Stomach (tissue), 4 donors: ENCODE measurements at regions not wholly inside any gene's neighbourhood (a gene's known extent, or its start where the extent isn't known, plus 50 kb on each side); places are given as distances from the start of the nearest gene placed in this dataset.

Source experiments
- EP300 ChIP-seq: sonication (generic); formaldehyde crosslinking; IDR thresholded peaks from one replicate; pipeline ENCODE4 v1.6.1; 2017; ENCODE audit warnings: antibody characterized with exemption
- POLR2A ChIP-seq, 4 donors: fragments of 450-650 bp; IDR thresholded peaks; one replicate each; pipeline ENCODE4 v1.6.1; 2016; ENCODE audit warnings: antibody characterized with exemption in 4 of 4, control low read depth in 2 of 4, mild to moderate bottlenecking in 1 of 4, moderate library complexity in 1 of 4

- TF ChIP-seq EP300 (no peak), POLR2A (IDR thresholded peaks at IDR 0.05) (no peak)
Observed at GRCh38 chr2:14064346-14064745, 568.2 kb upstream of the LRATD1 start.
